Vagina (tissue), 2 donors: ENCODE measurements at regions not wholly inside any gene's neighbourhood (a gene's known extent, or its start where the extent isn't known, plus 50 kb on each side); places are given as distances from the start of the nearest gene placed in this dataset.
A peak's percentile ranks its signal among the peaks of the same experiment; 100 is the strongest.

ENCODE experiments used
- DNase-seq, 2 donors: peaks; one replicate each; pipeline ENCODE4 v3.0.0-alpha.2; 2017; ENCODE audit errors: extremely low spot score in 2 of 2
- H3K27ac ChIP-seq: fragments of 200-600 bp; sonication (generic); one replicate; pipeline ENCODE4 v1.5.1; 2019
- H3K27me3 ChIP-seq: fragments of 200-600 bp; sonication (generic); one replicate; pipeline ENCODE4 v1.5.1; 2019
- H3K36me3 ChIP-seq, 2 donors: fragments of 200-600 bp; sonication (generic); one replicate each; pipeline ENCODE4 v1.5.1; 2017 to 2019
- H3K4me1 ChIP-seq: fragments of 200-600 bp; sonication (generic); one replicate; pipeline ENCODE4 v1.5.1; 2019
- H3K4me3 ChIP-seq, 2 donors: fragments of 200-600 bp; sonication (generic); 1 replicate in 1 of 2; 2 replicates in 1 of 2; pipeline ENCODE4 v1.5.1; 2016 to 2019
- H3K9me3 ChIP-seq: fragments of 200-600 bp; sonication (generic); one replicate; pipeline ENCODE4 v1.5.1; 2019
- CTCF ChIP-seq, 3 experiments: fragments of 450-650 bp in 2 of 3; fragments of 200-600 bp in 1 of 3; sonication (generic) in 1 of 3; IDR thresholded peaks; one replicate each; pipeline ENCODE4 v1.5.1; 2017 to 2019; ENCODE audit warnings: antibody characterized with exemption in 3 of 3, mild to moderate bottlenecking in 2 of 3, moderate library complexity in 2 of 3
- POLR2A ChIP-seq, 2 donors: fragments of 450-650 bp; IDR thresholded peaks; one replicate each; pipeline ENCODE4 v1.6.1; 2017; ENCODE audit warnings: antibody characterized with exemption in 2 of 2, mild to moderate bottlenecking in 2 of 2, moderate library complexity in 2 of 2
- POLR2AphosphoS5 ChIP-seq, 2 donors: sonication (generic); formaldehyde crosslinking; IDR thresholded peaks; one replicate each; pipeline ENCODE4 v1.9.0; 2017; ENCODE audit warnings: antibody characterized with exemption in 2 of 2, mild to moderate bottlenecking in 2 of 2, low read depth in 1 of 2; ENCODE audit not compliant: insufficient read depth in 1 of 2
- intact Hi-C: fragments of 100-400 bp; cut with DNase I; formaldehyde crosslinking; loops from one replicate; pipeline ENCODE4 v1.15.1; 2023

GRCh38 chr6:167698540-167698939 lies 128.2 kb upstream of the AFDN start:
- TF ChIP-seq POLR2AphosphoS5 (IDR thresholded peaks at IDR 0.05; ENCODE audit: insufficient read depth in 1 of 2, low read depth in 1 of 2) (no peak), POLR2A (IDR thresholded peaks at IDR 0.05) (no peak), CTCF (IDR thresholded peaks at IDR 0.05) (no peak)
- H3K9me3 ChIP-seq: no peaks in the 10 kb centered on the region
- no peaks in the 10 kb centered on the region for H3K27me3 ChIP-seq
- peak overlapping the region; percentile 68 for H3K27ac ChIP-seq
- H3K36me3 ChIP-seq: no peaks in the 10 kb centered on the region
- H3K4me1 ChIP-seq: peaks cover 20% of the 10 kb centered on the region
- H3K4me3 ChIP-seq: no peak overlapping the region
- intact Hi-C loops: no loop called here
- no peak for DNase-seq

- intact Hi-C loops: no loop called here
- Histone ChIP-seq H3K27ac (peak overlapping the region; percentile 68), H3K4me3 (peak overlapping the region in 1 of 2 donors; percentile 11), H3K27me3 (no peaks in the 10 kb centered on the region), H3K9me3 (no peaks in the 10 kb centered on the region), H3K4me1 (peaks cover 20% of the 10 kb centered on the region), H3K36me3 (no peaks in the 10 kb centered on the region)
- no peak for DNase-seq
- TF ChIP-seq POLR2AphosphoS5 (IDR thresholded peaks at IDR 0.05; ENCODE audit: insufficient read depth in 1 of 2, low read depth in 1 of 2) (peak; percentile 71 to 77), CTCF (IDR thresholded peaks at IDR 0.05) (no peak), POLR2A (IDR thresholded peaks at IDR 0.05) (no peak)
These were observed 127.4 kb upstream of the AFDN start for GRCh38 chr6:167699141-167699931.

GRCh38 chr6:167700199-167700598 lies 126.5 kb upstream of the AFDN start:
- H3K36me3 ChIP-seq: no peaks in the 10 kb centered on the region
- no peak for TF ChIP-seq POLR2AphosphoS5 (IDR thresholded peaks at IDR 0.05; ENCODE audit: insufficient read depth in 1 of 2, low read depth in 1 of 2)
- no peak for TF ChIP-seq POLR2A (IDR thresholded peaks at IDR 0.05)
- TF ChIP-seq CTCF (IDR thresholded peaks at IDR 0.05): no peak
- H3K27ac ChIP-seq: peak overlapping the region; percentile 68
- peaks cover 20% of the 10 kb centered on the region for H3K4me1 ChIP-seq
- H3K27me3 ChIP-seq: no peaks in the 10 kb centered on the region
- no peak overlapping the region for H3K4me3 ChIP-seq
- intact Hi-C loops: no loop called here
- DNase-seq: no peak
- no peaks in the 10 kb centered on the region for H3K9me3 ChIP-seq

GRCh38 chr6:167701010-167701409 lies 125.7 kb upstream of the AFDN start:
- no peaks in the 10 kb centered on the region for H3K27me3 ChIP-seq
- peaks cover 20% of the 10 kb centered on the region for H3K4me1 ChIP-seq
- no peak overlapping the region for H3K27ac ChIP-seq
- no peak for DNase-seq
- no peaks in the 10 kb centered on the region for H3K9me3 ChIP-seq
- no peak overlapping the region for H3K4me3 ChIP-seq
- intact Hi-C loops: no loop called here
- no peaks in the 10 kb centered on the region for H3K36me3 ChIP-seq
- TF ChIP-seq CTCF (IDR thresholded peaks at IDR 0.05) (no peak), POLR2AphosphoS5 (IDR thresholded peaks at IDR 0.05; ENCODE audit: insufficient read depth in 1 of 2, low read depth in 1 of 2) (no peak), POLR2A (IDR thresholded peaks at IDR 0.05) (no peak)

GRCh38 chr6:167702241-167702827 lies 124.4 kb upstream of the AFDN start:
- H3K27me3 ChIP-seq: no peaks in the 10 kb centered on the region

More at GRCh38 chr6:167702241-167702827, 124.4 kb upstream of the AFDN start:
- Histone ChIP-seq H3K4me3 (no peak overlapping the region), H3K4me1 (peaks cover 20% of the 10 kb centered on the region), H3K27ac (no peak overlapping the region), H3K36me3 (no peaks in the 10 kb centered on the region), H3K9me3 (no peaks in the 10 kb centered on the region)
- no peak for DNase-seq
- TF ChIP-seq POLR2A (IDR thresholded peaks at IDR 0.05) (no peak), POLR2AphosphoS5 (IDR thresholded peaks at IDR 0.05; ENCODE audit: insufficient read depth in 1 of 2, low read depth in 1 of 2) (no peak), CTCF (IDR thresholded peaks at IDR 0.05) (no peak)
- intact Hi-C loops: no loop called here
